K562 (cell line): ENCODE measurements at regions not wholly inside any gene's neighbourhood (a gene's known extent, or its start where the extent isn't known, plus 50 kb on each side); places are given as distances from the start of the nearest gene placed in this dataset.

ENCODE experiments used
- ARID3A ChIP-seq: IDR thresholded peaks from 2 replicates; pipeline ENCODE4 v1.6.1; 2012; ENCODE audit warnings: low read depth, low read length, improper control_type of control experiment, borderline replicate concordance
- CHCHD3 ChIP-seq: fragments of 250-450 bp; sonication (Bioruptor Pico); IDR thresholded peaks from 2 replicates; pipeline ENCODE4 v2.1.2; 2022; ENCODE audit warnings: mild to moderate bottlenecking
- ELF2 ChIP-seq: fragments of 250-450 bp; sonication (Bioruptor Pico); IDR thresholded peaks from 2 replicates; pipeline ENCODE4 v1.5.0; 2021; ENCODE audit warnings: mild to moderate bottlenecking
- FOS ChIP-seq: IDR thresholded peaks from 3 replicates; pipeline ENCODE4 v1.6.1; 2011; ENCODE audit not compliant: insufficient read length; ENCODE audit errors: extremely low read depth
- FOXA3 ChIP-seq, 2 experiments: fragments of 450-650 bp in 1 of 2; sonication (generic) in 1 of 2; formaldehyde crosslinking; IDR thresholded peaks in 1 of 2; conservative IDR thresholded peaks in 1 of 2; 2 replicates each; pipeline versions ENCODE4 v1.4.0 to v1.8.0; 2020 to 2022; ENCODE audit warnings: mild to moderate bottlenecking in 2 of 2, missing genetic modification reagents in 1 of 2
- GATAD2A ChIP-seq: fragments of 450-650 bp; IDR thresholded peaks from 2 replicates; pipeline ENCODE4 v1.6.1; 2017
- KDM5B ChIP-seq: fragments of 200-600 bp; sonication (generic); IDR thresholded peaks from 2 replicates; pipeline ENCODE4 v1.6.1; 2012; ENCODE audit warnings: low read depth, mild to moderate bottlenecking, moderate library complexity, low read length, control low read depth, inconsistent platforms; ENCODE audit not compliant: insufficient replicate concordance
- MYNN ChIP-seq, 2 experiments: sonication (generic); formaldehyde crosslinking in 1 of 2; IDR thresholded peaks; 2 replicates each; pipeline versions ENCODE4 v1.5.0 to v1.6.1; 2016 to 2020; ENCODE audit warnings: antibody characterized with exemption in 1 of 2, missing genetic modification reagents in 1 of 2
- PRPF4 ChIP-seq: fragments of 200-400 bp; formaldehyde crosslinking; IDR thresholded peaks from one replicate; pipeline ENCODE4 v1.6.1; 2017; ENCODE audit warnings: low read length, low read depth, mild to moderate bottlenecking; ENCODE audit not compliant: insufficient read depth, poor library complexity, severe bottlenecking
- RB1 ChIP-seq: fragments of 450-650 bp; IDR thresholded peaks from 2 replicates; pipeline ENCODE4 v1.6.1; 2017; ENCODE audit warnings: low read depth, mild to moderate bottlenecking
- ZFP30 ChIP-seq: fragments of 250-450 bp; sonication (Bioruptor Pico); IDR thresholded peaks from 2 replicates; pipeline ENCODE4 v1.8.0; 2022; ENCODE audit warnings: moderate library complexity, mild to moderate bottlenecking, inconsistent platforms, borderline replicate concordance
- ZNF124 ChIP-seq: sonication (generic); formaldehyde crosslinking; IDR thresholded peaks from 2 replicates; pipeline ENCODE4 v1.8.1; 2022; ENCODE audit warnings: missing genetic modification reagents
- ZNF134 ChIP-seq: fragments of 250-450 bp; sonication (Bioruptor Pico); conservative IDR thresholded peaks from 2 replicates; pipeline ENCODE4 v1.4.0; 2020
- ZNF140 ChIP-seq: fragments of 250-450 bp; sonication (Bioruptor Pico); IDR thresholded peaks from 2 replicates; pipeline ENCODE4 v1.8.0; 2021; ENCODE audit warnings: moderate library complexity, mild to moderate bottlenecking, inconsistent platforms
- ZNF347 ChIP-seq: fragments of 450-650 bp; formaldehyde crosslinking; IDR thresholded peaks from 2 replicates; pipeline ENCODE4 v1.4.0; 2020; ENCODE audit warnings: low read depth, mild to moderate bottlenecking, moderate library complexity
- ZNF431 ChIP-seq: sonication (generic); formaldehyde crosslinking; IDR thresholded peaks from 2 replicates; pipeline ENCODE4 v1.8.0; 2022; ENCODE audit warnings: mild to moderate bottlenecking, missing genetic modification reagents
- ZNF57 ChIP-seq: fragments of 450-650 bp; formaldehyde crosslinking; IDR thresholded peaks from 2 replicates; pipeline ENCODE4 v1.4.0; 2020; ENCODE audit warnings: mild to moderate bottlenecking, moderate library complexity
- ZNF740 ChIP-seq, 3 experiments: fragments of 200-800 bp in 1 of 3; sonication (Bioruptor generic) in 1 of 3; sonication (generic) in 1 of 3; formaldehyde crosslinking in 1 of 3; IDR thresholded peaks; 2 replicates each; pipeline versions ENCODE4 v1.6.1 to v1.8.0; 2016 to 2022; ENCODE audit warnings: mild to moderate bottlenecking in 2 of 3, missing compliant biosample characterization in 2 of 3, missing genetic modification characterization in 2 of 3, missing genetic modification reagents in 1 of 3
- ZNF77 ChIP-seq: fragments of 250-450 bp; sonication (Bioruptor Pico); IDR thresholded peaks from 2 replicates; pipeline ENCODE4 v1.5.0; 2020
- TF ChIP-seq, protein P1 (sequence below): IDR thresholded peaks from 2 replicates; pipeline ENCODE4 v1.6.1; 2016; ENCODE audit warnings: missing genetic modification characterization, missing compliant biosample characterization

DNA sequence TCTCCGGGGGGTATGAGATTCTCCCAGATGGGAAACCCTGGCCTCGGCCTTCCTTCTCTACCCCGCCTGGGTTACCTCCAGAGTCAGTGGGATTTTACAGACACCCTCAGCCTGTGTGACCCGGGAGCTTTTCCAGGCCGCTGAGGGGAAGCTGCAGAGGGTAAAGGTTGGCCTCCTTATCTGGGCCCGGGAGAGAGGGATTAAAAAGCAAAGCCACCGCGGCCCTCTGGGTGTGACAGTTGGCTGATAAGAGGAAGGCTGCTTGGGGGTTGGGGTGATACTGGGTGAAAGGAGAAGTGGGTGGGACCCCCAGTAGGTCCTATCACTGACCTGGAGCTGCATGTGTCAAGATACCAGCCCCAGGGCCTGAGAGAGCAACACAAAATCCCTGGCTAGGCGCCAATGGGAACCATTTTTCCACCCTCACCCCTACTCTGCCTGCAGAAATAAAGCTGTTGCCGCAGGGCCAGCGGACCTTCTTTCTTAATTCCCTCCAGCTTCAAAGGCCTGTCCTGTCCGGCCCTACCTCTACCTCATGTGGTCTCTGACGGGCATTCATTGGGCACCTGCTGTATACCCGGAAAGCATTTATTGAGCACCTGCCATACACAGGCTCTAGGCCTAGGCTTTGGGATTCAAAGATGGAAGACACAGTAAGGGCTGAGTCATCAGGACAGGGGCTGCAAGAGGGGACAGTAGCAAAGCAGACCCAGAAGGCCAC lies 77.6 kb upstream of the GSE1 start (continued):
- TF ChIP-seq ZNF740 (CRISPR knock-in tag; IDR thresholded peaks at IDR 0.05) = peak; percentile 18; the same call in 1 of the 2 replicates
- TF ChIP-seq ZNF740 (tag; IDR thresholded peaks at IDR 0.05) = no peak; a peak in 1 of 4 replicates
- TF ChIP-seq FOS = no peak
- no peak for TF ChIP-seq CHCHD3 (CRISPR knock-in tag)
- no peak for TF ChIP-seq KDM5B
- peak; percentile 51; the same call in 1 of the 2 replicates for TF ChIP-seq ZNF134 (CRISPR knock-in tag)
- TF ChIP-seq RB1 = peak; percentile 27
- peak; percentile 66; the same call in 1 of the 2 replicates for TF ChIP-seq ZNF57
- TF ChIP-seq ZNF124 (CRISPR knock-in tag) = no peak
- no peak for TF ChIP-seq ZNF140
- TF ChIP-seq ZNF347 (CRISPR knock-in tag) = peak; percentile 62; the same call in 1 of the 2 replicates
- TF ChIP-seq PRPF4 = no peak
- TF ChIP-seq ZFP30 (CRISPR knock-in tag) = no peak
- TF ChIP-seq, protein P1, sequence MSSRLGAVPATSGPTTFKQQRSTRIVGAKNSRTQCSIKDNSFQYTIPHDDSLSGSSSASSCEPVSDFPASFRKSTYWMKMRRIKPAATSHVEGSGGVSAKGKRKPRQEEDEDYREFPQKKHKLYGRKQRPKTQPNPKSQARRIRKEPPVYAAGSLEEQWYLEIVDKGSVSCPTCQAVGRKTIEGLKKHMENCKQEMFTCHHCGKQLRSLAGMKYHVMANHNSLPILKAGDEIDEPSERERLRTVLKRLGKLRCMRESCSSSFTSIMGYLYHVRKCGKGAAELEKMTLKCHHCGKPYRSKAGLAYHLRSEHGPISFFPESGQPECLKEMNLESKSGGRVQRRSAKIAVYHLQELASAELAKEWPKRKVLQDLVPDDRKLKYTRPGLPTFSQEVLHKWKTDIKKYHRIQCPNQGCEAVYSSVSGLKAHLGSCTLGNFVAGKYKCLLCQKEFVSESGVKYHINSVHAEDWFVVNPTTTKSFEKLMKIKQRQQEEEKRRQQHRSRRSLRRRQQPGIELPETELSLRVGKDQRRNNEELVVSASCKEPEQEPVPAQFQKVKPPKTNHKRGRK (tag) = peak; percentile 48; the same call in 1 of the 2 replicates
- TF ChIP-seq ARID3A = peak; percentile 95
- peak; percentile 76; the same call in 1 of the 2 replicates for TF ChIP-seq ELF2
- no peak for TF ChIP-seq ZNF77
- TF ChIP-seq ZNF431 (CRISPR knock-in tag) = no peak
- TF ChIP-seq FOXA3 (CRISPR knock-in tag; conservative IDR thresholded peaks at IDR 0.05 in 1 of 2, IDR thresholded peaks at IDR 0.05 in 1 of 2) = peak; percentile 18 to 57; a peak in 1 of 4 replicates
- TF ChIP-seq MYNN (IDR thresholded peaks at IDR 0.05) = peak; percentile 96
- TF ChIP-seq MYNN (CRISPR knock-in tag; IDR thresholded peaks at IDR 0.05) = no peak
- peak; percentile 99 for TF ChIP-seq GATAD2A
